ENCODE measurements at regions not wholly inside any gene's neighbourhood (a gene's known extent, or its start where the extent isn't known, plus 50 kb on each side); places are given as distances from the start of the nearest gene placed in this dataset.

- peak; percentile 84 for DNase-seq (ENCODE audit: extremely low spot score)
- ChIA-PET CTCF (interaction anchor here (0.6 to 1.6 kb wide), 18 partner anchors 8 to 507 kb away, joined by 3 to 13 read pairs (median 4); no protein-coding TSS in a partner anchor), POLR2A (no interaction called here)
- peak; percentile 87 for TF ChIP-seq CTCF (IDR thresholded peaks at IDR 0.05; ENCODE audit: control extremely low read depth, extremely low read depth, low read depth, missing control alignments)
Measured at GRCh38 chr1:10941891-10942541, 70.4 kb upstream of the TARDBP start.

- CTCF ChIA-PET = interaction anchor here (0.6 to 1.6 kb wide), 18 partner anchors 8 to 508 kb away, joined by 3 to 13 read pairs (median 4); no protein-coding TSS in a partner anchor
- POLR2A ChIA-PET = no interaction called here
- no peak for TF ChIP-seq CTCF (IDR thresholded peaks at IDR 0.05; ENCODE audit: control extremely low read depth, extremely low read depth, low read depth, missing control alignments)
- no peak for DNase-seq (ENCODE audit: extremely low spot score)
Measured at GRCh38 chr1:10942542-10942912, 69.9 kb upstream of the TARDBP start.

GRCh38 chr1:10943041-10943440 lies 69.4 kb upstream of the TARDBP start:
- no peak for DNase-seq (ENCODE audit: extremely low spot score)
- TF ChIP-seq CTCF (IDR thresholded peaks at IDR 0.05; ENCODE audit: control extremely low read depth, extremely low read depth, low read depth, missing control alignments) = no peak
- ChIA-PET POLR2A (no interaction called here), CTCF (no interaction called here)

- TF ChIP-seq CTCF (IDR thresholded peaks at IDR 0.05; ENCODE audit: control extremely low read depth, extremely low read depth, low read depth, missing control alignments) = no peak
- ChIA-PET CTCF (interaction anchor here (1.1 to 1.7 kb wide), 3 partner anchors 37 to 449 kb away, joined by 3 to 5 read pairs (median 4); a partner anchor contains a TSS), POLR2A (no interaction called here)
- DNase-seq (ENCODE audit: extremely low spot score) = no peak
Measured at GRCh38 chr1:10943991-10944730, 68.3 kb upstream of the TARDBP start.

GRCh38 chr1:10945991-10946509 lies 66.4 kb upstream of the TARDBP start:
- CTCF ChIA-PET = interaction anchor here (0.6 to 1.8 kb wide), 5 partner anchors 14 to 439 kb away, joined by 3 to 6 read pairs (median 4); no protein-coding TSS in a partner anchor
- no peak for TF ChIP-seq CTCF (IDR thresholded peaks at IDR 0.05; ENCODE audit: control extremely low read depth, extremely low read depth, low read depth, missing control alignments)
- DNase-seq (ENCODE audit: extremely low spot score) = no peak
- POLR2A ChIA-PET = no interaction called here

- DNase-seq (ENCODE audit: extremely low spot score) = no peak
- TF ChIP-seq CTCF (IDR thresholded peaks at IDR 0.05; ENCODE audit: control extremely low read depth, extremely low read depth, low read depth, missing control alignments) = no peak
- POLR2A ChIA-PET = no interaction called here
- CTCF ChIA-PET = interaction anchor here (0.8 to 5.8 kb wide), 4 partner anchors 11 to 37 kb away, joined by 3 to 22 read pairs (median 4); no protein-coding TSS in a partner anchor
Measured at GRCh38 chr1:10947181-10947580, 65.3 kb upstream of the TARDBP start.
